Neural crest cell (in vitro differentiated cells): ENCODE measurements at regions not wholly inside any gene's neighbourhood (a gene's known extent, or its start where the extent isn't known, plus 50 kb on each side); places are given as distances from the start of the nearest gene placed in this dataset.

Source experiments
- DNase-seq: peaks from one replicate; pipeline ENCODE4 v3.0.0; 2021; ENCODE audit warnings: low read depth, mixed read lengths, low spot score
- H3K27ac Mint-ChIP-seq: one replicate; pipeline ENCODE4 v1.8.0; 2021; ENCODE audit warnings: mild to moderate bottlenecking, mixed read lengths; ENCODE audit not compliant: unreplicated experiment
- H3K27me3 Mint-ChIP-seq: 2 replicates; pipeline ENCODE4 v1.8.0; 2021; ENCODE audit warnings: low read depth, mild to moderate bottlenecking, mixed read lengths
- H3K36me3 Mint-ChIP-seq: 2 replicates; pipeline ENCODE4 v1.8.0; 2021; ENCODE audit warnings: low read depth, mild to moderate bottlenecking, mixed read lengths
- H3K4me1 Mint-ChIP-seq: 2 replicates; pipeline ENCODE4 v1.8.0; 2021; ENCODE audit warnings: mixed read lengths
- H3K4me3 Mint-ChIP-seq: one replicate; pipeline ENCODE4 v1.8.0; 2021; ENCODE audit warnings: mild to moderate bottlenecking, mixed read lengths
- H3K9me3 Mint-ChIP-seq: 2 replicates; pipeline ENCODE4 v1.8.0; 2021; ENCODE audit warnings: mixed read lengths
- TF ChIP-seq, protein P1 (sequence below): fragments of 200-600 bp; sonication (generic); conservative IDR thresholded peaks from 2 replicates; pipeline ENCODE4 v1.5.0; 2021; ENCODE audit warnings: antibody characterized with exemption, mild to moderate bottlenecking

DNA sequence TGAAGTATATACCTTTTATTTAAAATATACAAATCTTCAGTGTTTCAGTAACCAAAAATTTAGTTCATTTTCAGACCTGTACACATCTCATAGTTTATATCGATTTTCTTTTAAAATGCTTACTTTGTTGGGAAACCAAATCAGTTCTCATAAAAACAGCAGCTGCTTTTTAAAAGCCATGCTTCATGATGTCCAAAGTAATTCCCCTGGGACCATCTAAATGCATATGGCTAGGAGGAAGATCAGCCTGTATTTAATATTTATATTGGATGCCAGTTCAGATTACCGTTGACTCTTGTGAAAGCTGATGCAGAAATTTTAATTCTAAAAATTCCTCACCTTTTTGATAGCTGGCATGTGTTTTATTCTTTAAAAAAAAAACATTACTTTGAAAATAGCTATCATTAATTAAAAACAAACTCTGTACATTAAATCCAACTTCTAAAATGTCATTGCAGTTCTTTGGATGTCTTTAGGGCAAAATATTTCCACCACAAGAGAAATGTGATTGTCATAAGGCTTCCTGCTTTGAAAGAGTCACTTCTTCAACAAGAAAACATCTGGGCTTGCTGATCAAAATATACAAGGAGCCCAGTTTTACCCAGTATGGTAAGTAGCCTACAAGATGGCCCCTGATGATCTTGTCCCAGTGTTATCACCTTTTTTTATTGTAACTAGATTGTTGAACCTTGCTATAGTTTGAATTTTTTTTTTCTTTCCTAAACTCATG is 1242.9 kb upstream of the CDH6 start:
- no peaks in the 10 kb centered on the region for H3K27me3 Mint-ChIP-seq
- H3K27ac Mint-ChIP-seq, result no peak overlapping the region
- H3K36me3 Mint-ChIP-seq, result no peaks in the 10 kb centered on the region
- TF ChIP-seq, protein P1, sequence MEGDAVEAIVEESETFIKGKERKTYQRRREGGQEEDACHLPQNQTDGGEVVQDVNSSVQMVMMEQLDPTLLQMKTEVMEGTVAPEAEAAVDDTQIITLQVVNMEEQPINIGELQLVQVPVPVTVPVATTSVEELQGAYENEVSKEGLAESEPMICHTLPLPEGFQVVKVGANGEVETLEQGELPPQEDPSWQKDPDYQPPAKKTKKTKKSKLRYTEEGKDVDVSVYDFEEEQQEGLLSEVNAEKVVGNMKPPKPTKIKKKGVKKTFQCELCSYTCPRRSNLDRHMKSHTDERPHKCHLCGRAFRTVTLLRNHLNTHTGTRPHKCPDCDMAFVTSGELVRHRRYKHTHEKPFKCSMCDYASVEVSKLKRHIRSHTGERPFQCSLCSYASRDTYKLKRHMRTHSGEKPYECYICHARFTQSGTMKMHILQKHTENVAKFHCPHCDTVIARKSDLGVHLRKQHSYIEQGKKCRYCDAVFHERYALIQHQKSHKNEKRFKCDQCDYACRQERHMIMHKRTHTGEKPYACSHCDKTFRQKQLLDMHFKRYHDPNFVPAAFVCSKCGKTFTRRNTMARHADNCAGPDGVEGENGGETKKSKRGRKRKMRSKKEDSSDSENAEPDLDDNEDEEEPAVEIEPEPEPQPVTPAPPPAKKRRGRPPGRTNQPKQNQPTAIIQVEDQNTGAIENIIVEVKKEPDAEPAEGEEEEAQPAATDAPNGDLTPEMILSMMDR, result no peak
- no peak overlapping the region for H3K4me3 Mint-ChIP-seq
- no peaks in the 10 kb centered on the region for H3K4me1 Mint-ChIP-seq
- no peaks in the 10 kb centered on the region for H3K9me3 Mint-ChIP-seq
- DNase-seq, result no peak

DNA sequence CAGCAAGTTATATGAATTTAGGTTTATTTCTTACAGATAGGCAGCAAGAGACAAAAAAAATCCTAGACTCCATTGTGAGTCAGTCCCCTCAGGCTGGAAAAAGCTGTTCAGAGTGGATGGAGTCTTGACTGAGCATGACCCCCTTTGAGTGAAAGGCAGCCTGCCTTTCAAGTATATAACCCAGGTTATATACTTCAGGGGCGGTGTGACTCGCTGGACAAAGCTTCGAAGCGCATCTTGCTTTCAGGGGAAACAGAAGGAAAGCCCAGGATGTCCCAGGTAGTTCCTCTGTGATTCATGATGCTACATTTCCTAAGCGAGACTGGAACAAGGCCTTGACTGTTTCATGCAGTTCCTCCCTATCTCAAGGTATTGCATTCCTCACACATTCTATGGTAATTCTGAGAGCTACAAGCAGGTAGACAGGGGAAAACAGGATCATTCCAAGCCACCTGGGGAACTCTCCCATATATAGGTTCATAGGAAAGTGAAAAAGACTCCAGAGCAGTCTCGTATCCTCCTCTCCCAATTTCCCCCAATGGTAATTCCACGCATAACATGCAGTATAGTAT is 1244.1 kb upstream of the CDH6 start:
- DNase-seq, result no peak
- TF ChIP-seq, protein P1, result no peak
- Mint-ChIP-seq H3K4me1 (no peaks in the 10 kb centered on the region), H3K36me3 (no peaks in the 10 kb centered on the region), H3K4me3 (no peak overlapping the region), H3K27ac (no peak overlapping the region), H3K9me3 (no peaks in the 10 kb centered on the region), H3K27me3 (no peaks in the 10 kb centered on the region)

GRCh38 chr5:29944327-29944726 is 1249.2 kb upstream of the CDH6 start:
- Mint-ChIP-seq H3K27me3 (no peaks in the 10 kb centered on the region), H3K4me1 (no peaks in the 10 kb centered on the region), H3K9me3 (no peaks in the 10 kb centered on the region), H3K27ac (no peak overlapping the region), H3K36me3 (no peaks in the 10 kb centered on the region), H3K4me3 (no peak overlapping the region)
- no peak for DNase-seq
- TF ChIP-seq, protein P1, result no peak

DNA sequence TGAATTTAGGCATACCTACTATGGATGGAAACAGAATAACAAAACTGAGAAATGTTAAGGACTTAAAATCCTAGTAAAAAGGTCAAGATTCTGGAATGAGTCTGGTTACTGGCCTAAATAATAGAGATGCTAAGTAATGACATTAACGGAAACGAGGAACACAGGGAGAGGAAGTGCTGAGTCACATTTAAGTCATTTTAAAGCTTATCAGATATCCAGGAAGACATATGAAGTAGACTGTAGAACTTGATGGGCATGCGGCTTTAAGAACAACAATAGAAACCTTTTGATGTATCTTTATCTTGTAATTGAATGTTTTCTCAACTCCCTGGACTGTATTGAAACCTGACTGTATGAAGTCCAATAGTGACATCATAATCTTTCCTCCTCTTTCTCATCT is 1251.4 kb upstream of the CDH6 start:
- no peak overlapping the region for H3K4me3 Mint-ChIP-seq
- TF ChIP-seq, protein P1, result no peak
- DNase-seq, result no peak
- no peaks in the 10 kb centered on the region for H3K9me3 Mint-ChIP-seq
- H3K27ac Mint-ChIP-seq, result no peak overlapping the region
- no peaks in the 10 kb centered on the region for H3K27me3 Mint-ChIP-seq
- H3K36me3 Mint-ChIP-seq, result no peaks in the 10 kb centered on the region
- no peaks in the 10 kb centered on the region for H3K4me1 Mint-ChIP-seq

DNA sequence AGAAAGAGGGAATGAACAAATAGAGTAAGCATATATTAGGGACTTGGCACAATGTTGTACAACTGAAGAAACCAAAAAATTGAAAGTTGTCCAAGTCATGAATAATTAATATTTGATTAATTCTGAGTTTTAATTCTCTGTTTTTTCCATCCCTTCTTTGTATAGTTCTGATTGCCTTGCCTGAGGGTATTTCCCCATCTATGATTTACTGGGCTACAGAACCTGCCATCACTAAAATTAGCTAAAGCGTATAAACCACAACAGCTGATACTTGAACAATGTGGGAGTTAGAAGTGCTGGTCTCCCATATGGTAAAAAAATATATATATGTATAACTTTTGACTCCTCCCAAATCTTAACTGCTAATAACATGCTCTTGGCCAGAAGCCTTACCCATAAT is 1253.5 kb upstream of the CDH6 start:
- no peaks in the 10 kb centered on the region for H3K4me1 Mint-ChIP-seq
- H3K27me3 Mint-ChIP-seq, result no peaks in the 10 kb centered on the region
- TF ChIP-seq, protein P1, result no peak
- H3K36me3 Mint-ChIP-seq, result no peaks in the 10 kb centered on the region
- DNase-seq, result no peak
- H3K4me3 Mint-ChIP-seq, result no peak overlapping the region
- H3K27ac Mint-ChIP-seq, result no peak overlapping the region
- H3K9me3 Mint-ChIP-seq, result no peaks in the 10 kb centered on the region
